ENCODE measurements at regions not wholly inside any gene's neighbourhood (a gene's known extent, or its start where the extent isn't known, plus 50 kb on each side); places are given as distances from the start of the nearest gene placed in this dataset.

GRCh38 chr1:10935246-10935645 is 77.2 kb upstream of the TARDBP start:
- TF ChIP-seq TAF1 (IDR thresholded peaks at IDR 0.05; ENCODE audit: low read depth, low read length) (no peak), BCL11A (IDR thresholded peaks at IDR 0.05; ENCODE audit: low read depth in 2 of 2, low read length in 2 of 2) (no peak), EGR1 (IDR thresholded peaks at IDR 0.05; ENCODE audit: borderline replicate concordance, low read depth, low read length) (no peak), CEBPB (IDR thresholded peaks at IDR 0.05; ENCODE audit: low read depth, low read length) (no peak), CTCF (IDR thresholded peaks at IDR 0.05; ENCODE audit: control extremely low read depth in 1 of 3, insufficient read depth in 1 of 3, low read depth in 1 of 3, low read length in 3 of 3) (no peak), POLR2A (IDR thresholded peaks at IDR 0.05; ENCODE audit: control extremely low read depth in 1 of 2, low read depth in 2 of 2, low read length in 2 of 2) (no peak), EP300 (IDR thresholded peaks at IDR 0.05; ENCODE audit: borderline replicate concordance in 1 of 2, low read depth in 2 of 2, low read length in 2 of 2) (no peak), SRF (IDR thresholded peaks at IDR 0.05; ENCODE audit: low read depth, low read length) (no peak), ZNF274 (IDR thresholded peaks at IDR 0.05; ENCODE audit: borderline replicate concordance, extremely low read depth, low read length) (no peak)

Data from H1 (cell line).